NT2/D1 (cell line): ENCODE measurements at regions not wholly inside any gene's neighbourhood (a gene's known extent, or its start where the extent isn't known, plus 50 kb on each side); places are given as distances from the start of the nearest gene placed in this dataset.

Experiments
- DNase-seq: peaks from one replicate; pipeline ENCODE4 v3.0.0-alpha.2; 2011; ENCODE audit warnings: low read depth, low spot score
- H3K27me3 ChIP-seq: 2 replicates; pipeline ENCODE4 v1.6.0; 2011; ENCODE audit warnings: mild to moderate bottlenecking; ENCODE audit not compliant: insufficient read length, insufficient read depth
- H3K36me3 ChIP-seq: 2 replicates; pipeline ENCODE4 v1.6.1; 2011; ENCODE audit warnings: mild to moderate bottlenecking, low read length, mixed read lengths; ENCODE audit not compliant: insufficient read depth, insufficient read length
- H3K4me1 ChIP-seq: 2 replicates; pipeline ENCODE4 v1.5.1; 2011; ENCODE audit not compliant: insufficient read depth, insufficient read length
- H3K4me3 ChIP-seq: 2 replicates; pipeline ENCODE4 v1.5.1; 2011; ENCODE audit warnings: low read depth; ENCODE audit not compliant: insufficient read length
- H3K9ac ChIP-seq: 2 replicates; pipeline ENCODE4 v1.6.0; 2011; ENCODE audit warnings: low read depth; ENCODE audit not compliant: insufficient read length
- H3K9me3 ChIP-seq: 2 replicates; pipeline ENCODE4 v1.5.1; 2011; ENCODE audit warnings: mild to moderate bottlenecking, low read length; ENCODE audit not compliant: insufficient read depth
- SUZ12 ChIP-seq: IDR thresholded peaks from 2 replicates; pipeline ENCODE4 v1.6.1; 2011; ENCODE audit not compliant: insufficient read length, insufficient read depth; ENCODE audit errors: extremely low read depth
- YY1 ChIP-seq: IDR thresholded peaks from 2 replicates; pipeline ENCODE4 v1.6.1; 2011; ENCODE audit not compliant: insufficient read length, insufficient read depth
- ZNF274 ChIP-seq: IDR thresholded peaks from 2 replicates; pipeline ENCODE4 v1.6.1; 2011; ENCODE audit warnings: mild to moderate bottlenecking, low read depth, low read length

GRCh38 chr6:163886428-163886827 lies 471.9 kb downstream of the QKI start:
- Histone ChIP-seq H3K9ac (no peak overlapping the region), H3K27me3 (no peaks in the 10 kb centered on the region), H3K36me3 (no peaks in the 10 kb centered on the region), H3K4me1 (no peaks in the 10 kb centered on the region), H3K4me3 (no peak overlapping the region), H3K9me3 (no peaks in the 10 kb centered on the region)
- TF ChIP-seq ZNF274 (no peak), YY1 (no peak), SUZ12 (no peak)
- DNase-seq: no peak

- TF ChIP-seq YY1 (no peak), SUZ12 (no peak), ZNF274 (no peak)
- no peak overlapping the region for H3K9ac ChIP-seq
- no peaks in the 10 kb centered on the region for H3K9me3 ChIP-seq
- no peaks in the 10 kb centered on the region for H3K36me3 ChIP-seq
- no peak for DNase-seq
- H3K27me3 ChIP-seq: no peaks in the 10 kb centered on the region
- H3K4me3 ChIP-seq: no peak overlapping the region
- no peaks in the 10 kb centered on the region for H3K4me1 ChIP-seq
Measured at GRCh38 chr6:163883984-163884383, 469.5 kb downstream of the QKI start.

GRCh38 chr6:163878698-163879097 lies 464.2 kb downstream of the QKI start:
- Histone ChIP-seq H3K4me1 (no peaks in the 10 kb centered on the region), H3K4me3 (no peak overlapping the region), H3K9me3 (no peaks in the 10 kb centered on the region), H3K36me3 (no peaks in the 10 kb centered on the region), H3K9ac (no peak overlapping the region), H3K27me3 (no peaks in the 10 kb centered on the region)
- TF ChIP-seq ZNF274: no peak
- TF ChIP-seq SUZ12: no peak
- TF ChIP-seq YY1: no peak
- no peak for DNase-seq

DNA sequence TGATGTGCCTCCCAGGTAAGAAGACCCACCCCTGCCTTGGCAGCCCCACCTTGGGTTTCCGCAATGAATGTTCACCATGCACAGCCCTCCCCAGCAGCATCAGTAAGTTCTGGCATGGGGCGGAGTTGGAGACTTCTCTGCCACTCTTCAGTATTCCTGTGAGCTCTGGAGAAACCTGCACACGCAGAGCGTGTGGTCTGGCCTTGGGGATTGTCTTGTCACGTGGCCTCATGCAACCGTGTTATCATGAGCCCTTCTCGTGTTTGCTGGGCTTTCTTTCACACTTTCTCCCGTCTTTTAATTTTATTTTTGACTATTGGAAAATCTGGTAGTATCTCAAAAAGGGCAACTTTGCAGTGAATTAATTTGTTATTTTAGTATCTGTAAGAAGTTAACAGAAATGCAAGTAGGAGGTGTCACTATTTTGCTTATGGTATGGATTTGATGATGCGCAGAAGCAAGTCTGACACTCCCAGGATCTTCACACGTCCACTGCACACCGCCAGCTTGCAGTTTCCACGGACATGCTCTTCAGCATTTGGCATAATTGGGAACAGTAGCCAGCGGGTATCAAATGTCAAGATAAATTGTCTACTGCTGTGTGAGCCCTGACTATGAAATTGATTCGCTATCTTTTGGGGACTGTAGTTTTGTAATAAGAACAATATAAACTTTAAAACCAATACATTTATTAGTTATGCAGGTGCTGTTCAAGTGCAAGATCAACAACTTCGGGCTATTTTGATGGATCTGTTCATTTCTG lies 463.5 kb downstream of the QKI start:
- Histone ChIP-seq H3K9ac (no peak overlapping the region), H3K4me1 (no peaks in the 10 kb centered on the region), H3K4me3 (no peak overlapping the region), H3K9me3 (no peaks in the 10 kb centered on the region), H3K36me3 (no peaks in the 10 kb centered on the region), H3K27me3 (no peaks in the 10 kb centered on the region)
- TF ChIP-seq YY1 (no peak), SUZ12 (no peak), ZNF274 (no peak)
- no peak for DNase-seq

GRCh38 chr6:163876391-163876790 lies 461.9 kb downstream of the QKI start:
- H3K9me3 ChIP-seq: no peaks in the 10 kb centered on the region
- H3K36me3 ChIP-seq: no peaks in the 10 kb centered on the region
- TF ChIP-seq YY1: no peak
- TF ChIP-seq SUZ12: no peak
- TF ChIP-seq ZNF274: no peak
- no peak for DNase-seq
- no peaks in the 10 kb centered on the region for H3K27me3 ChIP-seq
- no peak overlapping the region for H3K9ac ChIP-seq
- H3K4me1 ChIP-seq: no peaks in the 10 kb centered on the region
- no peak overlapping the region for H3K4me3 ChIP-seq

DNA sequence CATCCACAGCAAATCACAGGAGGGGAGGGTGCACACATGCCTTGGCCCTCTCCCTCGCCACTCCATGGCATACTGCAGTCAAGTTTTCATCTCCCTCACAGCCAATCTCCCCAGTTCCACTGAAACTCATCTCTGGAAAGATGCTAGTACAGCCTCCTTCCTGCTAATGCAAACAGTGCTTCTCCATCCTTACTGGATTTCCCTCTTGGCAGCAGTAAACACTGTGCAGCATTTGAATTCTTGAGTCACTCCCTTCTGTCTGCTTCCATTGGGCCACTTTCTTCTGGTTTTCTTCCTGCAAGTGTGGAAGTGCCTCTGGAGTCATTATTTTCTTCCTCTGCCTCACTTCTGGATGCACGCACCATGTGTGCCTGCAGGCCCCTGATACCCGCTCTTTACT lies 460.3 kb downstream of the QKI start:
- Histone ChIP-seq H3K9ac (no peak overlapping the region), H3K4me3 (no peak overlapping the region), H3K4me1 (no peaks in the 10 kb centered on the region), H3K36me3 (no peaks in the 10 kb centered on the region), H3K27me3 (no peaks in the 10 kb centered on the region), H3K9me3 (no peaks in the 10 kb centered on the region)
- no peak for DNase-seq
- TF ChIP-seq ZNF274: no peak
- TF ChIP-seq SUZ12: no peak

GRCh38 chr6:163872335-163872734 lies 457.8 kb downstream of the QKI start:
- no peak for TF ChIP-seq YY1
- no peak for TF ChIP-seq ZNF274
- no peak for TF ChIP-seq SUZ12
- no peak for DNase-seq
- no peaks in the 10 kb centered on the region for H3K36me3 ChIP-seq

DNA sequence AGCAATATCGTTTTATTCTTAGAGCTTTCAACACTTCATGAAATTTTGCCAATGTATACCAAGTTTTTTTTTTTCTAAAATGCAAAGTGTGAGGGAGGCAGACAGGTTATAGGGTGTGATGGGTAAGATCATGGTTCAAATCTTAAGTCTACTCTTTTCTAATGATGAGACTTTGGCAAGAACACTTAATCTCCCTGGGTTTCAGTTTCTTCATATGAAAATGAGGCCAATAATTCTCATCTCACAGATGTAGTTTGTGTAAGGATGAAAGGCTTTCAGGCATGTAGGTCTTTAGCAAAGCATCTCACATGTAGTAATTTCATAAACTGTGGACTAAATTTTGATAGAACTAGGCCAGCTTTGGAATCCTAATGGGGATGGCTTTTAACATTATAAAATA lies 457.1 kb downstream of the QKI start:
- H3K4me1 ChIP-seq: no peaks in the 10 kb centered on the region
- no peak for TF ChIP-seq SUZ12
- TF ChIP-seq ZNF274: no peak
- TF ChIP-seq YY1: no peak
- DNase-seq: no peak
- H3K36me3 ChIP-seq: no peaks in the 10 kb centered on the region
- no peaks in the 10 kb centered on the region for H3K9me3 ChIP-seq
- H3K4me3 ChIP-seq: no peak overlapping the region
- H3K9ac ChIP-seq: no peak overlapping the region
- no peaks in the 10 kb centered on the region for H3K27me3 ChIP-seq

More at GRCh38 chr6:163872335-163872734, 457.8 kb downstream of the QKI start:
- H3K9ac ChIP-seq: no peak overlapping the region
- H3K9me3 ChIP-seq: no peaks in the 10 kb centered on the region
- no peaks in the 10 kb centered on the region for H3K4me1 ChIP-seq
- no peak overlapping the region for H3K4me3 ChIP-seq
- H3K27me3 ChIP-seq: no peaks in the 10 kb centered on the region
